Spinal cord (tissue), 9 donors: ENCODE measurements at regions not wholly inside any gene's neighbourhood (a gene's known extent, or its start where the extent isn't known, plus 50 kb on each side); places are given as distances from the start of the nearest gene placed in this dataset.

ENCODE experiments used
- DNase-seq, 6 donors: peaks; one replicate each; pipeline versions ENCODE4 v3.0.0 to v3.0.0-alpha.2; 2013 to 2015; ENCODE audit warnings: low spot score in 6 of 6, low read depth in 4 of 6
- H3K27ac ChIP-seq: one replicate; pipeline ENCODE4 v1.5.1; 2013; ENCODE audit warnings: low read depth, low read length, control low read depth
- H3K27me3 ChIP-seq: one replicate; pipeline ENCODE4 v1.6.1; 2013; ENCODE audit warnings: low read length; ENCODE audit not compliant: control insufficient read depth, insufficient read depth
- H3K36me3 ChIP-seq: one replicate; pipeline ENCODE4 v1.6.1; 2013; ENCODE audit warnings: low read length; ENCODE audit not compliant: control insufficient read depth, insufficient read depth
- H3K4me1 ChIP-seq: one replicate; pipeline ENCODE4 v1.6.1; 2013; ENCODE audit warnings: low read length; ENCODE audit not compliant: control insufficient read depth, insufficient read depth
- H3K4me3 ChIP-seq: one replicate; pipeline ENCODE4 v1.5.1; 2013; ENCODE audit warnings: low read depth, low read length, control low read depth
- H3K9me3 ChIP-seq: one replicate; pipeline ENCODE4 v1.6.1; 2013; ENCODE audit warnings: low read length; ENCODE audit not compliant: control insufficient read depth, insufficient read depth
- WGBS: methylation state at CpG from one replicate; pipeline ENCODE4 v1.1.5; 2013; ENCODE audit warnings: missing lambda C conversion rate; ENCODE audit not compliant: insufficient coverage; 5-methylcytosine and 5-hydroxymethylcytosine counted together
- donor health status: healthy.

- WGBS, result no CpG with 5 or more reads among the region's 2 CpGs
- H3K36me3 ChIP-seq, result no peaks in the 10 kb centered on the region
- no peak for DNase-seq
- H3K9me3 ChIP-seq, result no peaks in the 10 kb centered on the region
- no peaks in the 10 kb centered on the region for H3K27me3 ChIP-seq
- H3K4me3 ChIP-seq, result no peak overlapping the region
- H3K27ac ChIP-seq, result no peak overlapping the region
- no peaks in the 10 kb centered on the region for H3K4me1 ChIP-seq
Measured at GRCh38 chr5:66417781-66418180, 178.4 kb upstream of the MAST4 start.

- WGBS, result no CpG with 5 or more reads among the region's 3 CpGs
- Histone ChIP-seq H3K27ac (no peak overlapping the region), H3K4me3 (no peak overlapping the region)
Measured at GRCh38 chr5:66423484-66423883, 172.7 kb upstream of the MAST4 start.

GRCh38 chr5:66425842-66426241, 170.4 kb upstream of the MAST4 start:
- H3K4me1 ChIP-seq, result no peaks in the 10 kb centered on the region
- WGBS, result 86% methylated on average over 1 of the region's 4 CpGs
- no peak overlapping the region for H3K4me3 ChIP-seq
- no peaks in the 10 kb centered on the region for H3K27me3 ChIP-seq
- H3K27ac ChIP-seq, result no peak overlapping the region
- DNase-seq, result no peak
- H3K36me3 ChIP-seq, result no peaks in the 10 kb centered on the region
- H3K9me3 ChIP-seq, result no peaks in the 10 kb centered on the region

More at GRCh38 chr5:66423484-66423883, 172.7 kb upstream of the MAST4 start:
- Histone ChIP-seq H3K27me3 (no peaks in the 10 kb centered on the region), H3K4me1 (no peaks in the 10 kb centered on the region), H3K9me3 (no peaks in the 10 kb centered on the region), H3K36me3 (no peaks in the 10 kb centered on the region)
- no peak for DNase-seq

- H3K27me3 ChIP-seq, result no peaks in the 10 kb centered on the region
- H3K4me3 ChIP-seq, result no peak overlapping the region
- DNase-seq, result peak in 1 of 6 donors; percentile 89
- no peaks in the 10 kb centered on the region for H3K4me1 ChIP-seq
- H3K36me3 ChIP-seq, result no peaks in the 10 kb centered on the region
- no peaks in the 10 kb centered on the region for H3K9me3 ChIP-seq
- no peak overlapping the region for H3K27ac ChIP-seq
- WGBS, result 73% methylated on average over 12 of the region's 16 CpGs
Measured at GRCh38 chr5:66426259-66427138, 169.7 kb upstream of the MAST4 start.

GRCh38 chr5:66427139-66427442, 169.1 kb upstream of the MAST4 start:
- H3K27me3 ChIP-seq, result no peaks in the 10 kb centered on the region
- H3K36me3 ChIP-seq, result no peaks in the 10 kb centered on the region
- H3K9me3 ChIP-seq, result no peaks in the 10 kb centered on the region
- DNase-seq, result peak in 1 of 6 donors; percentile 12
- 70% methylated on average over 2 of the region's 4 CpGs for WGBS
- H3K4me3 ChIP-seq, result no peak overlapping the region
- H3K27ac ChIP-seq, result no peak overlapping the region
- no peaks in the 10 kb centered on the region for H3K4me1 ChIP-seq

GRCh38 chr5:66436721-66437120, 159.5 kb upstream of the MAST4 start:
- no peaks in the 10 kb centered on the region for H3K36me3 ChIP-seq
- DNase-seq, result no peak
- no peak overlapping the region for H3K27ac ChIP-seq
- 62% methylated on average over 1 of the region's 3 CpGs for WGBS
- no peaks in the 10 kb centered on the region for H3K9me3 ChIP-seq
- no peaks in the 10 kb centered on the region for H3K27me3 ChIP-seq
- H3K4me1 ChIP-seq, result no peaks in the 10 kb centered on the region
- no peak overlapping the region for H3K4me3 ChIP-seq

GRCh38 chr5:66438087-66438486, 158.1 kb upstream of the MAST4 start:
- no peak for DNase-seq
- Histone ChIP-seq H3K9me3 (no peaks in the 10 kb centered on the region), H3K27ac (no peak overlapping the region), H3K27me3 (no peaks in the 10 kb centered on the region), H3K36me3 (no peaks in the 10 kb centered on the region), H3K4me1 (no peaks in the 10 kb centered on the region), H3K4me3 (no peak overlapping the region)
- WGBS, result no CpG with 5 or more reads among the region's 4 CpGs

GRCh38 chr5:66438696-66439095, 157.5 kb upstream of the MAST4 start:
- no peak overlapping the region for H3K4me3 ChIP-seq
- H3K36me3 ChIP-seq, result no peaks in the 10 kb centered on the region
- no peak for DNase-seq
- 86% methylated on average over 2 of the region's 3 CpGs for WGBS
- no peaks in the 10 kb centered on the region for H3K4me1 ChIP-seq
- H3K27ac ChIP-seq, result no peak overlapping the region
- no peaks in the 10 kb centered on the region for H3K9me3 ChIP-seq
- no peaks in the 10 kb centered on the region for H3K27me3 ChIP-seq

GRCh38 chr5:66440202-66440680, 156.0 kb upstream of the MAST4 start:
- no peak overlapping the region for H3K27ac ChIP-seq
- no peaks in the 10 kb centered on the region for H3K27me3 ChIP-seq
- 26% methylated on average over 3 of the region's 5 CpGs for WGBS
- H3K9me3 ChIP-seq, result no peaks in the 10 kb centered on the region
- no peak overlapping the region for H3K4me3 ChIP-seq
- no peaks in the 10 kb centered on the region for H3K36me3 ChIP-seq
- peak in 1 of 6 donors; percentile 21 for DNase-seq
- H3K4me1 ChIP-seq, result no peaks in the 10 kb centered on the region

- Histone ChIP-seq H3K4me1 (no peaks in the 10 kb centered on the region), H3K4me3 (no peak overlapping the region), H3K27ac (no peak overlapping the region), H3K36me3 (no peaks in the 10 kb centered on the region), H3K9me3 (no peaks in the 10 kb centered on the region), H3K27me3 (no peaks in the 10 kb centered on the region)
- no CpG with 5 or more reads among the region's 1 CpG for WGBS
- no peak for DNase-seq
Measured at GRCh38 chr5:66441351-66441750, 154.8 kb upstream of the MAST4 start.
